ENCODE measurements at regions not wholly inside any gene's neighbourhood (a gene's known extent, or its start where the extent isn't known, plus 50 kb on each side); places are given as distances from the start of the nearest gene placed in this dataset.

DNA sequence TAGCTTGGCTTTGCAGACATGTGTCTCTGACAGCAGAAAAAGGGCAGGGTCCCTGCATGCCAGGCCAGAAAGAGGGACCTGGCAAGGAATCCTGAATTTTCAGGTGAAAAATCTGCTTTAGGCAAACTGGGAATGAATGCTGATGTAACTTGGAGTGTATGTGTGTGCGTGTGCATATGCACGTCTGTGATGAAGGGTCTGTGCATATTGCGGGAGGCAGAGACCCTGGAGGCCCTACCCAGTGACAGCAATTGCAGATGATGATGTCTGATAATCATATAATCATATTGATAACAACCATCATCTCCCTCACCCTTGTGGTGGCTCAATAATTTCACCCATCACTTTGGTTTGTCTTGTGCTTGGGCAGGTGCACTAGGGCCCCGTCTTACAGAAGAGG is 80.7 kb upstream of the SDK2 start:
- DNase-seq: no peak

DNA sequence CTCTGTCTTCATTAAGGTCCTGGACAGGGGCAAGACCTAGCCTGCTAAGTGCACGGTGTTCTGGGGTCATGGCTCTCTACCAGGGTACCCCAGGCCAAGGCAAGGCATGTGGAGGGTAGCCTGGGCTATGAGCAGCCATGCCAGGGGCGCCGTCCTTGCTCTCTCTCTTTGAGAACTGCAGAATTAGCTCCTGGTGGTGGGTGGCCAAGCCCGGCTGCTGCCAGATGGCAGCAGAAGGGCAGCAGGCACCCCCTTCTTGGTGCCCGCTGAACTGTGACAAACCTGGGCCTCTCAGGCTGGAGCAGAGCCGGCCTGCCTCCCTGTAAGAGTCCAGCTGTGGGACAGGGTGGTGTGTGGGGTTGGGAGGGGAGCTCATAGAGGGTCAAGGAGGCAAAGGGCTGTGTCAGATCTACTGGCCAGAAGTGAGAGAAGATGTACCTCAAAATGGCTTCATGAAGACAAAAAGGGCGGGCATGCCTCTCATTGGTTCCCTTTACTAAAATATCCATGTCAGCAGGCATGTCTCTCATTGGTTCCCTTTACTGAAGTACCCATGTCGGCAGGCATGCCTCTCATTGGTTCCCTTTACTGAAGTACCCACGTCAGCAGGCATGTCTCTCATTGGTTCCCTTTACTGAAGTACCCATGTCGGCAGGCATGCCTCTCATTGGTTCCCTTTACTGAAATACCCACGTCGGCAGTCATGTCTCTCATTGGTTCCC is 81.7 kb upstream of the SDK2 start:
- no peak for DNase-seq

DNA sequence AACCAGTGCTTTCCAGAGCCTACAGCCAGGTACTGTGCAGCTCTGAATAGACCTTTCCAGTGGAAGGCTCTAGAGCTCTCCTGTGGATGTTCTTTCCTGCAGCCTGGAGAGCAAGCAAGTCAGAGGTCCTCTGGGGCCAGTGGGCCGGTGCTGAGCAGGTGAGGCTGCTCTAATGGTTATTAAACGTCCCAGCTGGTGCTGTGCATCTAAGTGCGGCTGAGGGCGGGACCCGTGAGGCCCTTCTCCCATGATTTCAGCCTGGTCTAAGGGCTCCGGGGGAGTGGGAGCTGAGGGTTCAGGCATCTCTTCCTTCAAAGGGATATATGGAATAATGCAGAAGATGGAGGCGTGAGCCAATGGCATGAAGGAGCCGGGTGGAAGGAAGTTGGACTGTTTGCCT is 83.7 kb upstream of the SDK2 start:
- DNase-seq: no peak

DNA sequence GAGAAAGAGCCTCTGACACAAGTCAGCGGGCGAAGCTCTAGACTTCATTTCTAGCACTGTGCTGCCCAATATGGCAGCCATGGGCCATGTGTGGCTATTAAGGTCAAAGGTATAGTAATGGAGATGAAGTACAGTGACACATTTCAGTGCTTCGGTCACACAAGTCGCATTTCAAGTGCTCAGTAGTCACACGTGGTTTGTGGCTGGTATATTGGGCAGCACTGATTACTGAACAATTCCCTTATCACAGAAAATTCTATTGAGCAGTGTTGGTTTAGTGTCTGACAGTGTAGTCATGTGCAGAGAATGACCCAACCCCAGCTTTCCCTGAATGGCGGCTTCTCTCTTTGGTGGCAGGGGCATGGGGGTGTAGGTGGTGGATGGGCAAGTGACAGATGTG is 84.9 kb upstream of the SDK2 start:
- DNase-seq: no peak

DNA sequence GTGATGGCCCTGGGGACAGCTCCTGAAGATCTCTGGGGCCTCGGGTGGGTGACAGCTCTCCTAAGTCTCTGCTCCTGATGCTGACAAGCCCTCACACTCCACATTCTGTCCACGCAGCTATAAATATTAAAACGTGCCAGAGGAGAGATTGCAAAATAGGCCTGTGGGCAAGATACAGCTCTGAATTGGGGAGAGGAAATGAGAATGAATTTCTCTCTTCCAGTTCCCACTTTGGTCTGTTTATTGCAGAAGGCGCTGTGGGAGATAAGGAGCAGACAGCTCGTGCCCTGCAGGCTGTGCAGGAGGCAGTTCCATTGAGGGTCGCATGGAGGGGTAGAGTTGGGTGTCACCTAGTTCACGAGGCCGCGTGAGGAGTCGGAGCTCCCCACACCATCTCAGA is 87.5 kb upstream of the SDK2 start:
- no peak for DNase-seq

DNA sequence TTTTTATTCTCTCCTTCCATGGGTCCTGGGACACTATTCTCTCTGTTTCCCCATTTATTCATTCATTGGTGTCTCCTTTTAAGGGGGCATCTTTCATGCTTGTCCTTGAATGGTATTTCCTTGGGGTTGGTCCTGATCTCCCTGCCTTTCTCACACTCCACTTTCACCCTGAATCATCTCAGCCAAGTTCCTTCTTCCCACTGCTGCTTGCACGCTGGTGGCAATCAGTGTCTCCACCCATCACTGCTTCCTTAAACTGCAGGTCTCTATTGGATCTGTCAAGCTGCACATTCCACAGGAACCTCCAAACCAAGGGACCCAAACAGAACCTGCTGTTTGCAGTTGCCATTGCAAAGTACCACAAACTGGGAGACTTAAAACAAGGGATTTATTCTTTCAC is 89.3 kb upstream of the SDK2 start:
- no peak for DNase-seq

DNA sequence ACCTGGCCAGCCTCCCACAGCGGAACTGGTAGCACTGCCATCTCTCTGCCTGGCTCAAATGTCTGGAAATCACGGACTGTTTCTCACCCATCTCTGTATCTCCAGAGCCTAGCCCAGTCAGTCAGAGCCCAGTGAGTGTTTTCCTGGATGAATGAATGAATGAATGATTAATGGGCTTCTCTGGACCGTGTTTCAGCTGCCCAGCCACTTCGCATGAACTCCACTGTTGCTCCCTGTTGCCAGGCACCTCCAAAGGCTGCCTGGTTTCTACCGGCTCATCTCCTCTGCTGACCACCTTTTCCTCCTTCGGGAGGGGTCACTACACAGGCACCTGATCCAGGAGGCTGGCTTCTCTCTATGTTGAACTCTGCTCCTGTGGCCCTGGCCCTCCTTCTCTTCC is 91.0 kb upstream of the SDK2 start:
- DNase-seq: no peak

DNA sequence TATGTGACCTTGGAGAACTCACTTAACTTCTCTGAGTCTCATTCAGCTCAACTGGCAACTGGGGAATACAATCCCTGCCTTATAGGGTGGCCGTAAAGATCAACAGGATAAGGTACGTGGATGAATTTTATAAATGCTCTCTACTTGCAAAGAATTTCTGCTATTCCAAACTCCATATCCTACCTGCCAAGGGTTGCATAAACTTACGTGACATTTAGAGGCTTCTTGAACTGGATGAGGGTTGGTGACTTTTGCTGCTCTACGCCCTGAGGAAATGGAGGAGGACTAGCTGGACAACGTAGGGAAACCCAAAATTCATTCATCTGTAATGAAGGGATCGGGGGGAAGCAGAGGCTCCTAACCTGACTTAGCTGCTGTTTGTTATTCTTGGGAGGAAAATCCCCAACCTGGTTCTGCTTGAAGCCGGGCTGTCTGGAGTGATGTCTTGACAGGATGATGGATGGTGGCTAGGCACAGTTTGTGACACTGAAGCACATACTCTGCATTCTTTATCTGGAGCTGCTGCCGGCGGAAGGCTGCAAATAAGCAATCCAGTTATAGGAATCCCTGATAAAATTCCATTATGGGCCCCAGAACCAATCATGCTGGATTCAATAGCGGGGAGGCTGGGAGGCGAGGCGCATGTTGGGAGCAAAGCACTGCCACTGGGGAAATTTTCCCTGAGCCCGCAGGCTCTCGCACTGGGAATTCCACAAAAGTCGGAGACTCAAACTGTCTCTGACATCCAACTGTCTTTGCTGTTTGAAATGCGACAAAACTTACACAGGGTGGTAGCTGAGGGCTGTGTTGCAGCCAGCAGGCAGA is 94.7 kb upstream of the SDK2 start:
- no peak for DNase-seq

DNA sequence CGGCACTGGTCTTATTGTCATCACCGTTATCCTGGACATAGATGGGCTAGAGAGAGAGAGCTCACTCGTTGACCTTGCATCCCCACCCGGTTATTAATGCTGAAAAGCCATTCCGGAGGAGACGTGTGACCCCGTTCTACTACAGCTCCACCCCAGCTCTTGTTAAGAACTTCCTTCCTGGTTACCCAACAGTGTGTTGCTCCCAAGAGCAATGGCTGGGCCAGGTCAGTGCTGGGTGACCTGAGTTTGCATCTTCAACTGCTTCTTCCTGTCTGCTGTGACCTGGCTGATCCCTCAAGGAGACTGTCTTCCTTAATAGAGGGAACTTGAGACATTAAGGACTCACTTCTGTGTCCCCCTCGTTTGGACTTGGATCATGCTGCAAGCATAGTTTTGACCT is 96.1 kb upstream of the SDK2 start:
- no peak for DNase-seq

DNA sequence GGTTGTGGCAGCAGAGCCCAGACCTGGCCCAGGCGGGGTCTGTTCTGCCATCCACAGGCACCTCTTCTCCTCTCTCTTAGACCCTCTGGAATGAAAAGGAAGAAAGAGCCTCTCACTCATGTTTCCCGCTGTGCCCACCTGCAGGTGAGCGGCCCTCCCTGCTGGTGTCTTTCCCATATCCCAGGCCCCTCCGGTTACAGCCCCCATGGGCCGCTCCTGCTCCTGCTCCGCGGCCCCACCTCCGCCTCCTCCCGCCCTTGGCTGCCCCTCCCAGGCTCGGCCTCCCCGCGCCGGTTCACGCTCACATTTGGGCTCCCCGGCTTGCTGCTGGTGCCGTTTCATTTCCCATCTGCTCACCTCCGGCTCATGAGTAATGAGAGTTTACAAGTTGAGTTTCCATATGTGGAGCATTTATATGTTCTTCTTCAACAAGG is 98.7 kb upstream of the SDK2 start:
- DNase-seq: no peak

DNA sequence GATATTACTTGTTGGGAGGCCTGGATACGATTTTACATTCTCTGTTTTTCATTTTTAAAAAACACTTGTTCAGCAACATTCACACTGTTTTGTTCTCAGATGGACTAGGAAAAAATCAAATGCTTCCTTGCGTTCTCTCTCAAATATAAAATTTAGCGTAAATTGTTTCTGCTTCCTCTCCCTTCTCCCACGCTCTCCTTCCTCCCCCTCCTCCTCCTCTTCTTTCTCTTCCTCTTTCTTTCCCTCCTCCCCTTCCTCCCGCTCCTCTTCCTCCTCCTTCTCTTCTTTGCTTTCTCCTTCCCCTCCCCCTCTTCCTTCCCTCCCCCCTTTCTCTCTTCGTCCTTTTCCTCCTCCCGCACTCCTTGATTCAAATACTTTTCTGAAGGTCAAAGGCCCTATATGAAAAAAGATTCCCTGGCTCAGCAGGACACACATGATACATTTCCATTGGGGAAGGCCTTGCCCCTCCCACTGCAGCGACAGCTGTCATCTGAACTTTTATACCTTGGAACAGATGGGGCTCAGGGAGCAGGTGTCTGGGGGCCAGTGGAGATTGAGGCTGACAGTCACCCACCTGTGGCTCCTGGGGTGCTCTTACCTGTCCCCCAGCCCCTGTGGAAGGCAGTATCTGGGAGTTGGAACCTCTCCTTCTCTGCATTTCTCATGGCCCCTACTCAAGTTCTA is 99.4 kb upstream of the SDK2 start:
- no peak for DNase-seq

DNA sequence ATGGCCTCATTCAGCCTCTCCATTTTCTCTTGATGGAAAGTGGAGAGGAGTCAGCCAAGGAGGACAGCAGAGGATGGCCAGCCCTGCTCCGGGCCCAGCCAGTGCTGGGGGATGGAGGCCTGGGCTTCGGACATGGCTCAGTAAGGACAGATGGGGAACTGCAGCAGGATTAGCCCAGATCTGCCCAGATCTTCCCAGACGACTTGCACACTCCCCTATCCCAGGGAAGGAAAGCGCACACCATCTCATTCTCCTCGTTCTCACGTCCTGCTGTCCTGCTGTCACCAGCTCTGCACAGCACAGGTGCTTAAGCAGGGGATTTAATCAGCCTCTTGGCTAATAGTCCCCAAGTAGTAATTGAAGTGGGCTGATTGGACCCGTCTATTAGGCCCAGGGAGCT is 100.2 kb upstream of the SDK2 start:
- no peak for DNase-seq

DNA sequence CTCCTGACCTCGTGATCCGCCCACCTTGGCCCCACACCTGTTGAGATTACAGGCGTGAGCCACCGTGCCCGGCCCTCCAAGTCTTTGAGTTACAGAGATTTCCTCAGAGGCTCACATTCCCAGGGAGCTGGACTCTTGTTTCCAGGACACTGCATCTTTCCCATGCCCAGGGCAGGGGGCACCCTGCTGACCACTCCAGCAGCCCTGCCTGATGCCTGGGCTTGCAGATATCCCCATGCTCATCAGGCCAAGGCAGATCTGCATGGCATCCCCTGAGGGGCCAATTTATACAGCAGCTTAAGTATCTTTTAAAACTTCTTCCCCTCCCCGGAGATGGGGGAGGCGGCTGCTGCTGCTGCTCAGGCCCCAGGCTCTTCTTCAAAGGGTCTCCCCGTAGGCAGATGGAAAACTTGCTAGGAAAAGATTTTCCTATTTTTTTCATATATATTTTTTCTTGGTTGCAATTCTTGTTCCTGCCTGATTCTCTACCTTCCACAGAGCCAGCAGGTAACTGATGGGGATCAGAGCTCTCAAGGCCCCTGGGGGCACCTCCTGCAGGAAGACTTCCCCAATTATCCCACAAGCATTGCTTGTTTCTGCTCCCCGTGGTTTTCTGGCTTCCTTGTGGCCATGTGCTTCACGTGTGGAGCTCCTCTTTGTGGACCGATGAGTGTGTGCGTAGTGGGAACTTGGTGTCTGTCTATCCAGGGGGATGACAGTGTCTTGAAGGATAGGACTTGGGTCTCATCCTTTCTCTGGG is 102.2 kb upstream of the SDK2 start:
- DNase-seq: no peak

DNA sequence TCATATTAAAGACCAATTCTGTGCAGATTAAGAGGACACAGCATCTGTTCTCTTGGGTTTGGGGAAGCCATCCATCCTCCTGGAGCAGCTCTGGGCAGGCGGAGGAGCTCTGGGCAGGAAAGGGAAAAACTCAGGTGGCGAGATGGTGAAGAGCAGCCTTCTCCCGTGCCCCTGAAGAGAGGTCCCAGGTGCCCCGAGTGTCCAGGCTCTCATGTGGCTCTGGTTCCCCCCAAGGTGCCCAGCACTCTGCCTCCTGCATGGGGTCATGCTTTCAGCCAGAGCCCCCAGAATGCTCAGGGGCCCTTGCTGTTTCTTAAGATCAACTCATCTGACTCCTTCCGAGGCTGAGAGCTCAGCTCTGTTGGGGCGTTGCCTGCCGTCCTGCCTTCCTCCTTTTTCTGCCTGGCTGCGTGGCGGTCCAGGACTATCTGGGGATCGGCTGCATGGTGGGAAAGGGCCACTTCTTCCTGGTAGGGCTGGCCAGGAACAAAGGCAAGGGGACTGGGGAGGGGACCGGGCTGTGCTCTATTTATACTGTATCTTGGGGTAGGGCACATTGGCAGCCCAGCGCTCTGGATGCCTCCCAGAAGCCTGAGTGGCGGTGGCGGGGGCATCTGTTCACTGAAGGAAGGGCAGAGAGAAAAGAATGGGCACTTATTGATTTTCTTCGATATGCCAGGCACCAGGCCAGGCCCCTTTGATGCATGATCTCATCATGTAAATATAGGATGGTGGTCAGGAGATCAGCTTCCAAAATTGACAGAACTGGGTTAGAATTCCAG is 103.2 kb upstream of the SDK2 start:
- no peak for DNase-seq

DNA sequence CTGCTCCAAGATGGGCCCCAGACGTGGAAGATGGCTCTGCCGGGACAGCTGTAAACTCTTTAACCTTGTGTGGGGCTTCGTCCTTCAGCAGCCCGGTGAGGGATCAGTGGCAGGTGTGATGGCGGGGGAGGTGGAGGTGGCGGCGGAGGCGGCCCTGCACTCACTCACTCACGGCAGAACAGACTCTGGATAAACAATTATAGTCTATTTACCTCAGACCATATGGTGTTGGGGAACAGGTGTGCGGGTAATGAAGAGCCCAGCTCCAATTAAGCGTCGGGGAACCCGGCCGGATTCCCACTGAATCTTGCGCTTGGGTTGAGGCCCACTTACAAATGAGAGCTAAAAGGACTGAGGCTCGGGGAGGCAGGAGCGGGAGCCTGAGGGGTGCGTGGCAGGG is 104.3 kb upstream of the SDK2 start:
- DNase-seq: no peak

DNA sequence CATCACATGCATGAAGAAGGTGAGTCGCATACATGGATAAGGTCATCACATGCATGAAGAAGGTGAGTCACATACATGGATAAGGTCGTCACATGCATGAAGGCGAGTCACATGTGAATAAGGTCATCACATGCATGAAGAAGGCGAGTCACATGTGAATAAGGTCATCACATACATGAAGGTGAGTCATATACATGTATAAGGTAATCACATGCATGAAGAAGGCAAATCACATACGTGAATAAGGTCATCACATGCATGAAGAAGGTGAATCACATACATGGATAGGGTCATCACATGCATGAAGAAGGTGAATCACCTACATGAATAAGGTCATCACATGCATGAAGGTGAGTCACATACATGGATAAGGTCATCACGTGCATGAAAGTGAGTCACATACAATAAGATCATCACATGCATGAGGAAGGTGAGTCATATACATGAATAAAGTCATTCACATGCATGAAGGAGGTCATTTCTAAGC is 105.1 kb upstream of the SDK2 start:
- no peak for DNase-seq

DNA sequence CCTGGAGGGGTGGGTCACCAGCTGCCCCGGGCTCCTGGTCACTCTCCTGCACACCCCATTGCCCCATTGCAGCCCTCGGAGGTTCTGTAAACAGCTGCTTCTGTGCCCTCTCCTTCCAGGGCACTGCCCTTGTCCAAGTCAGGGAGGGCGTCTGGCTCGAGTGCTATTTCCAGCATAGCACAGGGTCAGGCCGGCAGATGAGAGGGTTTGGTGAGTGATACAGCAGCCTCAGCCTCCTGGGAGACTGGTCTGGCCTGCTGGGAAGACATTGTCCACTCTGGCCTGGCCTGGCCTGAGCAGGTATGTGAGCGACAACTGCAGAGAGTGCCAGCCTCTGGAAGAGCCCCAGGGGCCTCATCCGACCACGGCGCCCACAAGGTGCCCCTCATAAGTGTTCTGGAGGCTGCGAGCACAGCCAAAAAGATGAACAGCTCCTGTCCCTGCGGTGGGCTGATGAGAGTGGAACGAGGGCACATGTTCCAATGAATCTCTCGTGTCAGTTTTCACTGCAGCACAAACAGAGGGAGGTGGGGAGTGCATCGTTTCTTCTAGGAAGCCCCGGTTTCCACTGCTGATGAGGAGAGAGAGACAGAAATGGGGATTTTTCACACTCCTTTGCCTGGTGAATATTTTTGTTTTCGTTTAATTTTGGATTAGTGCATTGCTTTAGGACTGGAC is 105.8 kb upstream of the SDK2 start:
- no peak for DNase-seq

DNA sequence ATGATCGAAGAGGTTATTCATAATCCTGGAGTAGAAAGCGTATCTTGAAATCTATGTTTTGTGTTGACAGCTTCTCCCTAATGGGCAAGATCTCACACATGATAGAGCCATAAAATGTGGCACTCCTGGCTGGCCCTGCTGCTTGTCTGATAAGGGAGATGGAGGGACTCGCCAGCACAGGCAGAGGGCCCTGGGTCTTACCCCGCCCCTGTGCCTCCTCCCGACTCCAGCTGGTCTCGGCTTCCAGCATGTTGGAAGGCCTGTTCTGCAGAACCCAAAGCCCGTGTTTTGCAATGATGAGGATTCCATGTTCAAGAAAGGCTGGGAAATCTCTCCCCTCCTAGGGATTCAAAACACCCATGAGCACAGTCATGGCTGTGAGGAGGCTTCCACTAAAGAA is 106.7 kb upstream of the SDK2 start:
- no peak for DNase-seq

DNA sequence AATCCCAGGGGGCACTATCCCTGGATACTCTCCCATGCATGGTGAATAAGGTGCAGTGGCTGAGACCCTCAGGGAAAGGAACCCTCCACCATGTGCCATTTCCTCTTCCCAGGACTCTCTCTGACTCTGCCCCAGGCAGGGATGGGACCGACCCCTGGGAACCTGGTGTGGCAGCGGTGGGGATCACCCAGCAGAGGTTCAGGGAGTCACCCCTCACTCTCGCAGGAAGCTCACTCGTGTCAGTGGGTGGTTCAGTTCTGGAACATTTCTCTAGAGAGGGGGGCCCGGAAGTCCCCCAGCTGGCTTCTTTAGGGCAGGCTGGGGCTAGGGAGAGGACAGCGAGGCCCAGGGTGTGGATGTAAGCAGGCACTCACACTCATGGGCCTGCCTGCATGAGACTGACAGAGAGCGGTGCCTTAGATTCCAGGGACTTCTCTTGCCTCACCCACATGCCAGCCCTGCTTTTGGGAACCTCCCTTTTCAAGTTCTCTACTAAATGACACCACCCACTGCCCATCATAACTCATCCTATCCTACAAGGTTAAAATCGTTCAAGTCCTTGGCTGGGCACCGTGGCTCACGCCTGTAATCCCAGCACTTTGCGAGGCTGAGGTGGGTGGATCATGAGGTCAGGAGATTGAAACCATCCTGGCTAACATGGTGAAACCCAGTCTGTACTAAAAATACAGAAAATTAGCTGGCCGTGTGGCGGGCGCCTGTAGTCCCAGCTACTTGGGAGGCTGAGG is 109.7 kb upstream of the SDK2 start:
- no peak for DNase-seq

DNA sequence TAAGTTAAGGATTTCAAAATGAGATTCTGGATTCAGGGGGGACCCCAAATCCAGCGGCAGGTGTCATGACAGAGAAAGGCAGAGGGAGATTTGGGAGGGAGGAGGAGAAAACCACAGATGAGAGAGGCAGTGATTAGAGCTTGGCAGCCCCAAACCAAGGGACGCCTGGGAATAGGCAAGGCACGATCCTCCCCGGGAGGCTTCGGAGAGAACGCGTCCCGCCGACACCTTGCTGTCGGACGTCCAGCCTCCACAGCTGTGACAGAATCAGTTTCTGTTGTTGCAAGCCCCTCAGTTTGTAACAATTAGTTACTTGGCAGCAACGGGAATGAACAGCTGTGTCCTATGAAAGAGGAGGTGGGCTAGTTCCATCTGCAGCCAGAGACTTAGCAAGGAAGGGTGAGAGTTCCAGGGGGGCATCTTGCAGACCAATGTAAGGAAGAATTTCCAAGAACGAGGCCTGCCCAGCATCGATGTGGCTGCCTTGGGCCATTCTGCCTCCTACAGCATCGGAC is 110.7 kb upstream of the SDK2 start:
- no peak for DNase-seq

DNA sequence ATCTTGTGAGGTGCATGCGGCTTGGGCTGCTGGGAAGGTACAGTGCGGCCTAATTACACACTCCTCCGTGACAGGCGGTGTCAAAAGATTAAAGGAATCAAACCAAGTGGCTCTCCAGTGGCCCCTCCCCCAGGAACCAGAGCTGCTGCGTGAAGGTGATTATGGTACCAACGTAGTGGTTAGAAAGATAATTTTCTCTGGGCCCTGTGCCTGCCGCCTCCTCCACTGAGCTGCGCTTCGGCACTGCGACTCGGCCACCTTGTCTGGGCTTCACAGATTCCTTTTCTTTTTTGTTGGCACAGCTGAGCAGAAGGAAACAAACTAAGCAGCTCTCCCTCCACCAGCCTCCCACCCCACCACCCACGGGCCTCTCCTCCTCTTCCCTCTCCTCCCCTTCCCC is 113.2 kb upstream of the SDK2 start:
- no peak for DNase-seq

Data from central memory CD4-positive, alpha-beta T cell (primary cell).